ENCODE measurements at regions not wholly inside any gene's neighbourhood (a gene's known extent, or its start where the extent isn't known, plus 50 kb on each side); places are given as distances from the start of the nearest gene placed in this dataset.

- TF ChIP-seq CTCF (conservative IDR thresholded peaks at IDR 0.05; ENCODE audit: low read depth, low read length) (no peak), RFX5 (IDR thresholded peaks at IDR 0.05; ENCODE audit: low read depth, low read length) (no peak)
Measured at GRCh38 chr7:50210706-50211115, 93.8 kb upstream of the IKZF1 start.
